Smooth muscle cell (in vitro differentiated cells): ENCODE measurements at regions not wholly inside any gene's neighbourhood (a gene's known extent, or its start where the extent isn't known, plus 50 kb on each side); places are given as distances from the start of the nearest gene placed in this dataset.
"Not testable (repeated sequence)": the region's sequence is repeated elsewhere in the genome, so short reads cannot be mapped to it uniquely, and the experiment has no call there.

Source experiments
- DNase-seq: peaks from one replicate; lab custom pipeline; 2025; ENCODE audit not compliant: unreplicated experiment; lab: John Stamatoyannopoulos, UW
- H2AFZ ChIP-seq: fragments of 200-600 bp; sonication (generic); 2 replicates; pipeline ENCODE4 v1.6.0; 2016; ENCODE audit warnings: antibody characterized with exemption, low read depth, mild to moderate bottlenecking
- H3F3A ChIP-seq: fragments of 200-600 bp; sonication (generic); 2 replicates; pipeline ENCODE4 v1.6.0; 2017; ENCODE audit warnings: antibody characterized with exemption, low read depth
- H3K27ac ChIP-seq: fragments of 200-600 bp; sonication (generic); 2 replicates; pipeline ENCODE4 v1.5.1; 2016; ENCODE audit warnings: low read depth, mild to moderate bottlenecking
- H3K27me3 ChIP-seq: fragments of 200-600 bp; sonication (generic); 2 replicates; pipeline ENCODE4 v1.6.1; 2016; ENCODE audit warnings: low read depth, mild to moderate bottlenecking
- H3K36me3 ChIP-seq: fragments of 200-600 bp; sonication (generic); 2 replicates; pipeline ENCODE4 v1.5.1; 2016; ENCODE audit warnings: low read depth
- H3K4me1 ChIP-seq: fragments of 200-600 bp; sonication (generic); 2 replicates; pipeline ENCODE4 v1.5.1; 2016; ENCODE audit warnings: low read depth
- H3K4me2 ChIP-seq: fragments of 200-600 bp; sonication (generic); 2 replicates; pipeline ENCODE4 v1.6.0; 2016; ENCODE audit warnings: mild to moderate bottlenecking
- H3K4me3 ChIP-seq: fragments of 200-600 bp; sonication (generic); 2 replicates; pipeline ENCODE4 v1.5.1; 2016; ENCODE audit warnings: mild to moderate bottlenecking
- H3K79me2 ChIP-seq: fragments of 200-600 bp; sonication (generic); 2 replicates; pipeline ENCODE4 v1.6.0; 2016; ENCODE audit warnings: low read depth, mild to moderate bottlenecking
- H3K9ac ChIP-seq: fragments of 200-600 bp; sonication (generic); 2 replicates; pipeline ENCODE4 v1.6.0; 2016; ENCODE audit warnings: low read depth
- H3K9me3 ChIP-seq: fragments of 200-600 bp; sonication (generic); replicated peaks from 2 replicates; pipeline ENCODE4 v1.5.1; 2016; ENCODE audit warnings: low read depth
- H4K20me1 ChIP-seq: fragments of 200-600 bp; sonication (generic); 2 replicates; pipeline ENCODE4 v1.6.0; 2016; ENCODE audit warnings: low read depth
- CTCF ChIP-seq: fragments of 200-600 bp; sonication (generic); IDR thresholded peaks from 2 replicates; pipeline ENCODE4 v1.5.1; 2017; ENCODE audit warnings: borderline replicate concordance, mild to moderate bottlenecking, antibody characterized with exemption; ENCODE audit not compliant: insufficient read depth, poor library complexity, severe bottlenecking
- WGBS: methylation state at CpG from one replicate; pipeline ENCODE4 v1.1.7; 2016; ENCODE audit warnings: low lambda C conversion rate; 5-methylcytosine and 5-hydroxymethylcytosine counted together

- no peak for TF ChIP-seq CTCF
- no peak overlapping the region for H3K4me3 ChIP-seq
- H2AFZ ChIP-seq, result no peak overlapping the region
- DNase-seq, result no peak
- H3K36me3 ChIP-seq, result no peaks in the 10 kb centered on the region
- H3K9me3 ChIP-seq, result no peaks in the 10 kb centered on the region
- no peaks in the 10 kb centered on the region for H4K20me1 ChIP-seq
- 36% methylated on average over 7 of the region's 7 CpGs for WGBS
- peaks cover 24% of the 10 kb centered on the region for H3K4me1 ChIP-seq
- H3K27ac ChIP-seq, result no peak overlapping the region
- no peak overlapping the region for H3K4me2 ChIP-seq
- no peaks in the 10 kb centered on the region for H3K79me2 ChIP-seq
- H3K9ac ChIP-seq, result no peak overlapping the region
- H3F3A ChIP-seq, result no peaks in the 10 kb centered on the region
- H3K27me3 ChIP-seq, result peaks cover 19% of the 10 kb centered on the region
Observed at GRCh38 chr19:30256496-30256850, 115.7 kb upstream of the ZNF536 start.

GRCh38 chr19:30263830-30264381 is 108.3 kb upstream of the ZNF536 start:
- H3K9me3 ChIP-seq, result no peaks in the 10 kb centered on the region
- no peak for DNase-seq
- H2AFZ ChIP-seq, result no peak overlapping the region
- no peak overlapping the region for H3K4me3 ChIP-seq
- H3K27ac ChIP-seq, result no peak overlapping the region
- no peak overlapping the region for H3K4me2 ChIP-seq
- H3K36me3 ChIP-seq, result no peaks in the 10 kb centered on the region
- H3K9ac ChIP-seq, result no peak overlapping the region
- peaks cover 19% of the 10 kb centered on the region for H3K27me3 ChIP-seq
- H4K20me1 ChIP-seq, result no peaks in the 10 kb centered on the region
- H3K4me1 ChIP-seq, result peaks cover 10% of the 10 kb centered on the region
- no peak for TF ChIP-seq CTCF
- WGBS, result 72% methylated on average over 6 of the region's 6 CpGs
- no peaks in the 10 kb centered on the region for H3F3A ChIP-seq
- H3K79me2 ChIP-seq, result no peaks in the 10 kb centered on the region

- H3K4me3 ChIP-seq, result not testable (repeated sequence)
Observed at GRCh38 chr19:30265918-30266317, 106.3 kb upstream of the ZNF536 start.

GRCh38 chr19:30266687-30267086 is 105.5 kb upstream of the ZNF536 start:
- Histone ChIP-seq H3K4me2 (no peak overlapping the region), H3K4me3 (no peak overlapping the region), H3K36me3 (no peaks in the 10 kb centered on the region), H3K9me3 (no peaks in the 10 kb centered on the region), H3K27me3 (peaks cover 19% of the 10 kb centered on the region), H3K27ac (no peak overlapping the region), H3K79me2 (no peaks in the 10 kb centered on the region), H3K4me1 (peaks cover 10% of the 10 kb centered on the region), H3K9ac (no peak overlapping the region), H4K20me1 (no peaks in the 10 kb centered on the region), H2AFZ (no peak overlapping the region), H3F3A (no peaks in the 10 kb centered on the region)
- WGBS, result 83% methylated on average over 6 of the region's 6 CpGs
- no peak for DNase-seq
- TF ChIP-seq CTCF, result no peak

More at GRCh38 chr19:30265918-30266317, 106.3 kb upstream of the ZNF536 start:
- H3K4me2 ChIP-seq, H3K9me3 ChIP-seq, H3K36me3 ChIP-seq, H3F3A ChIP-seq, DNase-seq, H3K79me2 ChIP-seq, H3K9ac ChIP-seq, H3K27ac ChIP-seq, H2AFZ ChIP-seq, H4K20me1 ChIP-seq: not testable (repeated sequence)
- WGBS, result 89% methylated on average over 2 of the region's 2 CpGs
- H3K4me1 ChIP-seq, result peaks cover 10% of the 10 kb centered on the region
- H3K27me3 ChIP-seq, result peaks cover 19% of the 10 kb centered on the region
